A673 (cell line): ENCODE measurements at regions not wholly inside any gene's neighbourhood (a gene's known extent, or its start where the extent isn't known, plus 50 kb on each side); places are given as distances from the start of the nearest gene placed in this dataset.

Source experiments
- EZH2 ChIP-seq: fragments of 200-600 bp; sonication (generic); IDR thresholded peaks from 2 replicates; pipeline ENCODE4 v1.6.1; 2017; ENCODE audit warnings: borderline replicate concordance, low read depth, mild to moderate bottlenecking, mixed read lengths, antibody characterized with exemption, low read length; ENCODE audit not compliant: poor library complexity, severe bottlenecking
- TF ChIP-seq, protein P1 (sequence below): fragments of 300-800, 200-600 bp; sonication (generic); conservative IDR thresholded peaks from 2 replicates; pipeline ENCODE4 v1.5.1; 2017; ENCODE audit warnings: low read depth, mild to moderate bottlenecking, antibody characterized with exemption, low read length, moderate library complexity, mixed read lengths

DNA sequence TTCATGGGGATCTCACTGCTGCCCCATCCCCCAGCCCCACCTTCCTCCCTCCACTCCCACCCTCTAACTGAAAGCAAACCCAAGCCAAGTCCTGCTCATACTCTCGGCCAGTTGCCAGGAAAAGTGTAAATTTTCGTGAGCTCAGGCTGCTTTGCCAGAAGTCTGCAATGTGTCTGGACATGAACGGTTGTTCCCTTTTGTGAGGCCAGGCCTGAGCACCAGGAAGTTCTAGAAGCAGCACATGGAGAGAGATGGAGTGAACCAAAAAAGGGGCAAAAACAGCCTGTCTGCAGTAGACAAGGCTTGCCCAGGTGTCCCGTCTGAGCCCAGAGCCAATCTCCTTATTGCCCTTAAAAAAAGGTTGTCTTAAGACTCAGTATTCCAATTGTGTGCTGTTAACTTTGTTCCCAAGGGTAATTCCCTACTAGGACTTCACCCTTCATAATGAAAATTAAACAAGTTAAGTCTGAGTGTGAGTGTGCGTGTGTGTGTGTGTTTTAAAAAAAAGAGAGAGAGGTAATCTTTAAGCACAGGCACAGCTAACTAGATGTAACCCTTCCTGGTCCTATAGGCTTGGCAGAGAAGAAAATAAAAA, 247.1 kb downstream of the BCL11A start:
- TF ChIP-seq, protein P1, sequence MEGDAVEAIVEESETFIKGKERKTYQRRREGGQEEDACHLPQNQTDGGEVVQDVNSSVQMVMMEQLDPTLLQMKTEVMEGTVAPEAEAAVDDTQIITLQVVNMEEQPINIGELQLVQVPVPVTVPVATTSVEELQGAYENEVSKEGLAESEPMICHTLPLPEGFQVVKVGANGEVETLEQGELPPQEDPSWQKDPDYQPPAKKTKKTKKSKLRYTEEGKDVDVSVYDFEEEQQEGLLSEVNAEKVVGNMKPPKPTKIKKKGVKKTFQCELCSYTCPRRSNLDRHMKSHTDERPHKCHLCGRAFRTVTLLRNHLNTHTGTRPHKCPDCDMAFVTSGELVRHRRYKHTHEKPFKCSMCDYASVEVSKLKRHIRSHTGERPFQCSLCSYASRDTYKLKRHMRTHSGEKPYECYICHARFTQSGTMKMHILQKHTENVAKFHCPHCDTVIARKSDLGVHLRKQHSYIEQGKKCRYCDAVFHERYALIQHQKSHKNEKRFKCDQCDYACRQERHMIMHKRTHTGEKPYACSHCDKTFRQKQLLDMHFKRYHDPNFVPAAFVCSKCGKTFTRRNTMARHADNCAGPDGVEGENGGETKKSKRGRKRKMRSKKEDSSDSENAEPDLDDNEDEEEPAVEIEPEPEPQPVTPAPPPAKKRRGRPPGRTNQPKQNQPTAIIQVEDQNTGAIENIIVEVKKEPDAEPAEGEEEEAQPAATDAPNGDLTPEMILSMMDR: no peak
- no peak for TF ChIP-seq EZH2
